ENCODE measurements at regions not wholly inside any gene's neighbourhood (a gene's known extent, or its start where the extent isn't known, plus 50 kb on each side); places are given as distances from the start of the nearest gene placed in this dataset.

DNA sequence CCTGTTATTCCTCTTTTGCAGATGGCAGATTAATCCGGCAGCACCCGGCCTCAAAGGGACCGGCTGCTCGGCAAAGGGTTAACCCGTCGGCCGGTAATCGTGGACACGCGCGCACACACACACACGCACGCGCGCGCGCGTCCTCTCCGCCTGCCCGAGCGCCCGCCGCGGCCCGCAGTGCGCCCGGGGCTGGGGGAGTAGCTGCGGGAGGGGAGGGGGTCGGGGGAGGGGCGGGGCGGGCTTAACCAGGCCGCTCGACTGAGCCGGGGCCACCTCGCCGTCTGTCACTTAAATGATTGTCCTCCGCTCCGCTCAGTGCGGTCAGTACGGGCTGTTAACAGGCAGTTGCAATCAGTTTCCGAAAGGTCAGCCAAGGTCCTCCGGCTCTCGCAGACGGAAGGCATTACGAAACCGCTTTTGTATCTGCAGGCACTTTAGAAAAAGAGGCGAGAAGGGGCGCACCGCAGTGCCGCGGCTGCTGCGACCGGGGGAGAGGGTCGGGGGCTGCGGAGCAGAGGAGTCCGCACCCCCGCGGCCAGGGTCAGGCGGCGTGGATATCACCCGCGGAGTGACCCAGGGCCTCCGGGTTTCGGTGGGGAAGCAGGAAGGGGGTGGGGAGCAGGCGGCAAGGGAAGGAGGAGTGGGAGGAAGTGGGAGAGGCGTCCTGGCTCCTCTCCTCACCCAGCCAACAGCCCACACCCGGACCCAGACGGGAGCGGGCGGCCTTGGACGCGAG, 57.3 kb upstream of the BCOR start (continued):
- TF ChIP-seq ZSCAN22 (CRISPR knock-in tag; IDR thresholded peaks at IDR 0.05) (no peak), BRD4 (CRISPR knock-in tag; IDR thresholded peaks at IDR 0.05) (no peak), ZNF251 (CRISPR knock-in tag; IDR thresholded peaks at IDR 0.05) (no peak), FOXA3 (CRISPR knock-in tag; IDR thresholded peaks at IDR 0.05) (peak; percentile 17; the same call in 1 of the 2 replicates), IRF2 (CRISPR knock-in tag; IDR thresholded peaks at IDR 0.05) (no peak)
- TF ChIP-seq, protein P1, sequence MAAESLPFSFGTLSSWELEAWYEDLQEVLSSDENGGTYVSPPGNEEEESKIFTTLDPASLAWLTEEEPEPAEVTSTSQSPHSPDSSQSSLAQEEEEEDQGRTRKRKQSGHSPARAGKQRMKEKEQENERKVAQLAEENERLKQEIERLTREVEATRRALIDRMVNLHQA (CRISPR knock-in tag; IDR thresholded peaks at IDR 0.05) = no peak
- TF ChIP-seq, protein P2, sequence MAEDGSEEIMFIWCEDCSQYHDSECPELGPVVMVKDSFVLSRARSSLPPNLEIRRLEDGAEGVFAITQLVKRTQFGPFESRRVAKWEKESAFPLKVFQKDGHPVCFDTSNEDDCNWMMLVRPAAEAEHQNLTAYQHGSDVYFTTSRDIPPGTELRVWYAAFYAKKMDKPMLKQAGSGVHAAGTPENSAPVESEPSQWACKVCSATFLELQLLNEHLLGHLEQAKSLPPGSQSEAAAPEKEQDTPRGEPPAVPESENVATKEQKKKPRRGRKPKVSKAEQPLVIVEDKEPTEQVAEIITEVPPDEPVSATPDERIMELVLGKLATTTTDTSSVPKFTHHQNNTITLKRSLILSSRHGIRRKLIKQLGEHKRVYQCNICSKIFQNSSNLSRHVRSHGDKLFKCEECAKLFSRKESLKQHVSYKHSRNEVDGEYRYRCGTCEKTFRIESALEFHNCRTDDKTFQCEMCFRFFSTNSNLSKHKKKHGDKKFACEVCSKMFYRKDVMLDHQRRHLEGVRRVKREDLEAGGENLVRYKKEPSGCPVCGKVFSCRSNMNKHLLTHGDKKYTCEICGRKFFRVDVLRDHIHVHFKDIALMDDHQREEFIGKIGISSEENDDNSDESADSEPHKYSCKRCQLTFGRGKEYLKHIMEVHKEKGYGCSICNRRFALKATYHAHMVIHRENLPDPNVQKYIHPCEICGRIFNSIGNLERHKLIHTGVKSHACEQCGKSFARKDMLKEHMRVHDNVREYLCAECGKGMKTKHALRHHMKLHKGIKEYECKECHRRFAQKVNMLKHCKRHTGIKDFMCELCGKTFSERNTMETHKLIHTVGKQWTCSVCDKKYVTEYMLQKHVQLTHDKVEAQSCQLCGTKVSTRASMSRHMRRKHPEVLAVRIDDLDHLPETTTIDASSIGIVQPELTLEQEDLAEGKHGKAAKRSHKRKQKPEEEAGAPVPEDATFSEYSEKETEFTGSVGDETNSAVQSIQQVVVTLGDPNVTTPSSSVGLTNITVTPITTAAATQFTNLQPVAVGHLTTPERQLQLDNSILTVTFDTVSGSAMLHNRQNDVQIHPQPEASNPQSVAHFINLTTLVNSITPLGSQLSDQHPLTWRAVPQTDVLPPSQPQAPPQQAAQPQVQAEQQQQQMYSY (CRISPR knock-in tag; IDR thresholded peaks at IDR 0.05) = no peak
- TF ChIP-seq, protein P3, sequence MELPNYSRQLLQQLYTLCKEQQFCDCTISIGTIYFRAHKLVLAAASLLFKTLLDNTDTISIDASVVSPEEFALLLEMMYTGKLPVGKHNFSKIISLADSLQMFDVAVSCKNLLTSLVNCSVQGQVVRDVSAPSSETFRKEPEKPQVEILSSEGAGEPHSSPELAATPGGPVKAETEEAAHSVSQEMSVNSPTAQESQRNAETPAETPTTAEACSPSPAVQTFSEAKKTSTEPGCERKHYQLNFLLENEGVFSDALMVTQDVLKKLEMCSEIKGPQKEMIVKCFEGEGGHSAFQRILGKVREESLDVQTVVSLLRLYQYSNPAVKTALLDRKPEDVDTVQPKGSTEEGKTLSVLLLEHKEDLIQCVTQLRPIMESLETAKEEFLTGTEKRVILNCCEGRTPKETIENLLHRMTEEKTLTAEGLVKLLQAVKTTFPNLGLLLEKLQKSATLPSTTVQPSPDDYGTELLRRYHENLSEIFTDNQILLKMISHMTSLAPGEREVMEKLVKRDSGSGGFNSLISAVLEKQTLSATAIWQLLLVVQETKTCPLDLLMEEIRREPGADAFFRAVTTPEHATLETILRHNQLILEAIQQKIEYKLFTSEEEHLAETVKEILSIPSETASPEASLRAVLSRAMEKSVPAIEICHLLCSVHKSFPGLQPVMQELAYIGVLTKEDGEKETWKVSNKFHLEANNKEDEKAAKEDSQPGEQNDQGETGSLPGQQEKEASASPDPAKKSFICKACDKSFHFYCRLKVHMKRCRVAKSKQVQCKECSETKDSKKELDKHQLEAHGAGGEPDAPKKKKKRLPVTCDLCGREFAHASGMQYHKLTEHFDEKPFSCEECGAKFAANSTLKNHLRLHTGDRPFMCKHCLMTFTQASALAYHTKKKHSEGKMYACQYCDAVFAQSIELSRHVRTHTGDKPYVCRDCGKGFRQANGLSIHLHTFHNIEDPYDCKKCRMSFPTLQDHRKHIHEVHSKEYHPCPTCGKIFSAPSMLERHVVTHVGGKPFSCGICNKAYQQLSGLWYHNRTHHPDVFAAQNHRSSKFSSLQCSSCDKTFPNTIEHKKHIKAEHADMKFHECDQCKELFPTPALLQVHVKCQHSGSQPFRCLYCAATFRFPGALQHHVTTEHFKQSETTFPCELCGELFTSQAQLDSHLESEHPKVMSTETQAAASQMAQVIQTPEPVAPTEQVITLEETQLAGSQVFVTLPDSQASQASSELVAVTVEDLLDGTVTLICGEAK (IDR thresholded peaks at IDR 0.05) = no peak
- TF ChIP-seq, protein P3 (CRISPR knock-in tag; IDR thresholded peaks at IDR 0.05) = no peak

All from HepG2 (cell line).